SK-N-SH (cell line): ENCODE measurements at regions not wholly inside any gene's neighbourhood (a gene's known extent, or its start where the extent isn't known, plus 50 kb on each side); places are given as distances from the start of the nearest gene placed in this dataset.

Source experiments
- CTCF ChIA-PET: fragments of 300-600, 350-600 bp; formaldehyde crosslinking; extraction: SDS; loops from one replicate; lab custom pipeline; 2021; lab: Yijun Ruan, JAX
- POLR2A ChIA-PET: fragments of 350-600 bp; sonication (Branson Sonifier 250); formaldehyde crosslinking; extraction: SDS; loops from one replicate; lab custom pipeline; 2020; ENCODE audit warnings: antibody characterized with exemption, inconsistent platforms; lab: Yijun Ruan, JAX
- DNase-seq: peaks from one replicate; pipeline ENCODE4 v3.0.0; 2012
- H2AFZ ChIP-seq: fragments of 200-600 bp; sonication (generic); 2 replicates; pipeline ENCODE4 v1.8.1; 2016; ENCODE audit warnings: antibody characterized with exemption, mild to moderate bottlenecking, low read depth
- H3F3A ChIP-seq: fragments of 200-600 bp; sonication (generic); replicated peaks from 2 replicates; pipeline ENCODE3; 2016; ENCODE audit warnings: antibody characterized with exemption, mild to moderate bottlenecking; ENCODE audit not compliant: insufficient read depth
- H3K27ac ChIP-seq, 2 experiments: fragments of 200-500 bp in 1 of 2; fragments of 200-600 bp in 1 of 2; sonication (Bioruptor generic) in 1 of 2; sonication (generic), shearing (Covaris generic) in 1 of 2; 2 replicates each; pipeline versions ENCODE4 v1.5.1 to v1.6.1; 2014 to 2016; ENCODE audit warnings: low read depth in 2 of 2, inconsistent platforms in 1 of 2, low read length in 1 of 2, mild to moderate bottlenecking in 1 of 2, mixed read lengths in 1 of 2
- H3K27me3 ChIP-seq: fragments of 200-600 bp; sonication (generic), shearing (Covaris generic); 2 replicates; pipeline ENCODE4 v1.6.1; 2016; ENCODE audit warnings: mixed run types; ENCODE audit not compliant: insufficient read depth
- H3K36me3 ChIP-seq, 2 experiments: fragments of 200-500 bp in 1 of 2; fragments of 200-600 bp in 1 of 2; sonication (Bioruptor generic) in 1 of 2; sonication (generic) in 1 of 2; replicated peaks in 1 of 2; 2 replicates each; pipeline versions ENCODE3 to v1.5.1; 2014 to 2016; ENCODE audit warnings: low read length in 1 of 2, mild to moderate bottlenecking in 1 of 2; ENCODE audit not compliant: insufficient read depth in 2 of 2, control insufficient read depth in 1 of 2
- H3K4me1 ChIP-seq, 2 experiments: fragments of 200-500 bp in 1 of 2; fragments of 200-600 bp in 1 of 2; sonication (Bioruptor generic) in 1 of 2; sonication (generic), shearing (Covaris generic) in 1 of 2; 2 replicates each; pipeline versions ENCODE4 v1.5.1 to v1.6.1; 2014 to 2016; ENCODE audit warnings: low read depth in 1 of 2, low read length in 1 of 2, mixed run types in 1 of 2; ENCODE audit not compliant: insufficient read depth in 2 of 2, control insufficient read depth in 1 of 2
- H3K4me2 ChIP-seq: fragments of 200-600 bp; sonication (generic), shearing (Covaris generic); 2 replicates; pipeline ENCODE4 v1.6.1; 2017; ENCODE audit warnings: mixed run types
- H3K4me3 ChIP-seq, 2 experiments: fragments of 200-500 bp in 1 of 2; fragments of 200-600 bp in 1 of 2; sonication (Bioruptor generic) in 1 of 2; sonication (generic), shearing (Covaris generic) in 1 of 2; 2 replicates each; pipeline versions ENCODE4 v1.5.1 to v1.8.1; 2014 to 2016; ENCODE audit warnings: low read depth in 2 of 2, inconsistent platforms in 1 of 2, low read length in 1 of 2, mild to moderate bottlenecking in 1 of 2, mixed read lengths in 1 of 2, moderate library complexity in 1 of 2
- H3K79me2 ChIP-seq: fragments of 200-600 bp; sonication (generic); 2 replicates; pipeline ENCODE4 v1.8.1; 2017; ENCODE audit warnings: mild to moderate bottlenecking; ENCODE audit not compliant: insufficient read depth
- H3K9ac ChIP-seq: fragments of 200-600 bp; sonication (generic); 2 replicates; pipeline ENCODE4 v1.6.1; 2017; ENCODE audit warnings: mixed run types
- H3K9me2 ChIP-seq: fragments of 200-600 bp; sonication (generic); 2 replicates; pipeline ENCODE4 v1.6.1; 2017; ENCODE audit warnings: mixed run types
- H3K9me3 ChIP-seq: fragments of 200-600 bp; sonication (generic); 2 replicates; pipeline ENCODE4 v1.6.1; 2017; ENCODE audit warnings: mixed run types, mild to moderate bottlenecking, moderate library complexity
- H4K20me1 ChIP-seq: fragments of 200-600 bp; sonication (generic); 2 replicates; pipeline ENCODE4 v1.6.1; 2017; ENCODE audit warnings: mild to moderate bottlenecking, mixed run types; ENCODE audit not compliant: insufficient read depth
- CTCF ChIP-seq: fragments of 200-600 bp; sonication (generic); IDR thresholded peaks from 2 replicates; pipeline ENCODE4 v1.6.1; 2017; ENCODE audit warnings: antibody characterized with exemption, mild to moderate bottlenecking, moderate library complexity
- EP300 ChIP-seq, 2 experiments: IDR thresholded peaks; 2 replicates each; pipeline versions ENCODE4 v1.4.0 to v1.6.1; 2012; ENCODE audit warnings: borderline replicate concordance in 1 of 2, low read depth in 1 of 2, low read length in 1 of 2
- FOXJ3 ChIP-seq: sonication (generic); formaldehyde crosslinking; IDR thresholded peaks from 2 replicates; pipeline ENCODE4 v1.5.1; 2020; ENCODE audit warnings: mild to moderate bottlenecking, missing genetic modification reagents
- FOXM1 ChIP-seq: IDR thresholded peaks from 2 replicates; pipeline ENCODE4 v1.4.0; 2012; ENCODE audit warnings: low read depth, mild to moderate bottlenecking
- GATA2 ChIP-seq: sonication (generic); formaldehyde crosslinking; IDR thresholded peaks from 2 replicates; pipeline ENCODE4 v1.5.0; 2020; ENCODE audit warnings: mild to moderate bottlenecking, missing genetic modification reagents
- JUND ChIP-seq: IDR thresholded peaks from 2 replicates; pipeline ENCODE4 v1.4.0; 2012
- MAX ChIP-seq: IDR thresholded peaks from 2 replicates; pipeline ENCODE4 v1.4.0; 2012; ENCODE audit warnings: low read depth
- MXI1 ChIP-seq: IDR thresholded peaks from 2 replicates; pipeline ENCODE4 v1.6.1; 2012; ENCODE audit warnings: mild to moderate bottlenecking, low read depth, low read length, improper control_type of control experiment
- NFIC ChIP-seq: IDR thresholded peaks from 2 replicates; pipeline ENCODE4 v1.4.0; 2012; ENCODE audit warnings: borderline replicate concordance
- PBX3 ChIP-seq: IDR thresholded peaks from 2 replicates; pipeline ENCODE4; 2012
- RCOR1 ChIP-seq: fragments of 150-350 bp; IDR thresholded peaks from 2 replicates; pipeline ENCODE4 v1.6.1; 2017; ENCODE audit warnings: antibody characterized with exemption, low read length
- RXRA ChIP-seq: IDR thresholded peaks from 2 replicates; pipeline ENCODE4 v1.4.0; 2012; ENCODE audit warnings: low read depth, mild to moderate bottlenecking, borderline replicate concordance
- SMC3 ChIP-seq: IDR thresholded peaks from 2 replicates; pipeline ENCODE4 v1.6.1; 2012; ENCODE audit warnings: low read depth, low read length, improper control_type of control experiment
- TAF1 ChIP-seq: IDR thresholded peaks from 2 replicates; pipeline ENCODE4 v1.6.1; 2012; ENCODE audit warnings: low read depth, mild to moderate bottlenecking, low read length, moderate library complexity, borderline replicate concordance
- TCF12 ChIP-seq: IDR thresholded peaks from 2 replicates; pipeline ENCODE4 v1.4.0; 2012
- USF2 ChIP-seq: fragments of 150-350 bp; IDR thresholded peaks from 2 replicates; pipeline ENCODE4 v1.6.1; 2017; ENCODE audit warnings: antibody characterized with exemption, low read length, low read depth, borderline replicate concordance
- YY1 ChIP-seq: IDR thresholded peaks from 2 replicates; pipeline ENCODE4 v1.4.0; 2012; ENCODE audit warnings: low read depth, mild to moderate bottlenecking
- WGBS: methylation state at CpG from one replicate; pipeline ENCODE4 v1.1.6; 2017; ENCODE audit warnings: low lambda C conversion rate; 5-methylcytosine and 5-hydroxymethylcytosine counted together

GRCh38 chr13:39916330-39916729, 260.9 kb downstream of the COG6 start:
- Histone ChIP-seq H2AFZ (no peak overlapping the region), H3K9me3 (no peaks in the 10 kb centered on the region), H3F3A (no peaks in the 10 kb centered on the region), H3K4me2 (no peak overlapping the region), H3K4me3 (no peak overlapping the region), H3K27ac (no peak overlapping the region), H3K9me2 (no peaks in the 10 kb centered on the region), H3K79me2 (no peaks in the 10 kb centered on the region), H3K4me1 (no peaks in the 10 kb centered on the region; a peak in 1 of 4 replicates), H3K36me3 (no peaks in the 10 kb centered on the region), H3K27me3 (no peaks in the 10 kb centered on the region), H3K9ac (no peak overlapping the region), H4K20me1 (no peaks in the 10 kb centered on the region)
- DNase-seq, result no peak
- TF ChIP-seq TAF1 (no peak), FOXM1 (no peak), RXRA (no peak), SMC3 (no peak), USF2 (no peak), YY1 (no peak), PBX3 (no peak), RCOR1 (no peak), TCF12 (no peak), MAX (no peak), GATA2 (CRISPR knock-in tag) (no peak), FOXJ3 (CRISPR knock-in tag) (no peak), EP300 (IDR thresholded peaks at IDR 0.05; ENCODE audit: borderline replicate concordance in 1 of 2, low read depth in 1 of 2, low read length in 1 of 2) (no peak), MXI1 (no peak), CTCF (no peak), NFIC (no peak), JUND (no peak)
- WGBS, result 91% methylated on average over 2 of the region's 2 CpGs
- POLR2A ChIA-PET, result no interaction called here
- CTCF ChIA-PET, result interaction anchor here (1.0 to 1.6 kb wide), 2 partner anchors 12 to 26 kb away, joined by 3 to 5 read pairs; no protein-coding TSS in a partner anchor
